ENCODE measurements at regions not wholly inside any gene's neighbourhood (a gene's known extent, or its start where the extent isn't known, plus 50 kb on each side); places are given as distances from the start of the nearest gene placed in this dataset.

DNA sequence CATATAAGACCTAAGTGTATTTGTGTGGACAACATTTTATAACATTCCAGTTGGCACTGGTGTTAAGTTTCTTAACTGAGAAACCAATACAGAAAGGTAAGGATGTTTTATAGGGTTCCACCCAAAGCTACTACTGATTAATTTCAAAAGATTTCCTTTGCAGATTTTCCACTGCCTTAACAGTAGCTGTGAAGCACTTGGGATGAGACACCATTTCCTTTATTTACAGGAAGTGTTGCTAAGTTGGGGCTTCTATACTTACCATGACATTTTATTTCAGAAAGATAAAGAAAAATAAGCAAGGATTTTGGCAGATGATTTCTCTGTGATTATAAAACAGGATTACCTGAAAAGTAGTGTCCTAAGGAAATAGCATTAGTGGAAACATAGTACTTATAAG is 234.3 kb downstream of the CALCRL start:
- no peaks in the 10 kb centered on the region for H3K9me3 ChIP-seq (replicated peaks; ENCODE audit: control insufficient read depth, insufficient read depth, low read depth, low read length)
- H3K4me2 ChIP-seq (ENCODE audit: insufficient read depth, low read length), result no peak overlapping the region
- H3K27me3 ChIP-seq (ENCODE audit: control insufficient read depth in 2 of 2, insufficient read depth in 2 of 2, low read length in 2 of 2), result no peaks in the 10 kb centered on the region
- no peak overlapping the region for H3K4me3 ChIP-seq
- no peak for DNase-seq (ENCODE audit: extremely low read depth in 1 of 4, low spot score in 3 of 4)
- H3K36me3 ChIP-seq (ENCODE audit: control insufficient read depth, insufficient read depth, low read length), result no peaks in the 10 kb centered on the region
- no peaks in the 10 kb centered on the region for H3K9me1 ChIP-seq (ENCODE audit: control insufficient read depth, insufficient read depth, low read length)
- ATAC-seq, result no peak
- no peak overlapping the region for H3K27ac ChIP-seq (ENCODE audit: extremely low read depth, low read depth, low read length)
- no TSS peak for BruUV-seq (replicated peaks)
- no peak for FAIRE-seq
- CTCF ChIA-PET (ENCODE audit: low intra/inter-chr PET ratio), result interaction anchor here (0.6 kb wide), 1 partner anchor 367 kb away, joined by 6 read pairs; no protein-coding TSS in a partner anchor
- POLR2A ChIA-PET, result no interaction called here
- H3K9ac ChIP-seq (ENCODE audit: insufficient read depth in 1 of 2, low read depth in 2 of 2, low read length in 2 of 2), result no peak overlapping the region
- no peak overlapping the region for H2AFZ ChIP-seq (ENCODE audit: low read depth, low read length)
- no peaks in the 10 kb centered on the region for H3K79me2 ChIP-seq (ENCODE audit: control insufficient read depth, insufficient read depth, low read length)
- intact Hi-C loops (cut with micrococcal nuclease), result no loop called here
- H3K4me1 ChIP-seq (replicated peaks in 1 of 2; ENCODE audit: control insufficient read depth in 2 of 2, insufficient read depth in 2 of 2, low read length in 2 of 2), result peaks cover 0 to 5% of the 10 kb centered on the region in 2 experiments; a peak in 2 of 5 replicates
- H4K20me1 ChIP-seq (replicated peaks; ENCODE audit: control insufficient read depth, insufficient read depth, low read length), result no peaks in the 10 kb centered on the region
- in situ Hi-C loops (cut with MboI), result no loop called here
- no peak for TF ChIP-seq NR4A1 (CRISPR knock-in tag; IDR thresholded peaks at IDR 0.05)
- TF ChIP-seq NR4A1 (tag; IDR thresholded peaks at IDR 0.05), result no peak
- TF ChIP-seq ZNF444 (CRISPR knock-in tag; IDR thresholded peaks at IDR 0.05), result no peak

DNA sequence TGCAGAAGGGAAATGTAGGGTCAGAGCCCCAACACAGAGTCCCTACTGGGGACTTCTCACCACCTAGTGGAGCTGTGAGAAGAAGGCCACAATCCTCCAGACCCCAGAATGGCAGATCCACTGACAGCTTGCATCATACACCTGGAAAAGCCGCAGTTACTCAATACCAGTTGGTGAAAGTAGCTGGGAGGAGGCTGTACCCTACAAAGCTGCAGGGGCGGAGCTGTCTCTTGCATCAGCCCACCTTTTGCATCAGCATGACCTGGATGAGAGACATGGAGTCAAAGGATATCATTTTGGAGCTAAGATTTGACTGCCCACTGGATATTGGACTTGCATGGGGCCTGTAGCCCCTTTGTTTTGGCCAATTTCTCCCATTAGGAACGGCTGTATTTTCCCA is 237.3 kb downstream of the CALCRL start:
- 4% methylated on average over 3 of the region's 3 CpGs for WGBS (ENCODE audit: insufficient coverage, low coverage, missing lambda C conversion rate)
- TF ChIP-seq CEBPG (CRISPR knock-in tag; IDR thresholded peaks at IDR 0.05), result no peak
- TF ChIP-seq CEBPG (tag; conservative IDR thresholded peaks at IDR 0.05 in 1 of 2, IDR thresholded peaks at IDR 0.05 in 1 of 2), result peak; percentile 19 to 37; a peak in 1 of 4 replicates
- TF ChIP-seq, protein P1, sequence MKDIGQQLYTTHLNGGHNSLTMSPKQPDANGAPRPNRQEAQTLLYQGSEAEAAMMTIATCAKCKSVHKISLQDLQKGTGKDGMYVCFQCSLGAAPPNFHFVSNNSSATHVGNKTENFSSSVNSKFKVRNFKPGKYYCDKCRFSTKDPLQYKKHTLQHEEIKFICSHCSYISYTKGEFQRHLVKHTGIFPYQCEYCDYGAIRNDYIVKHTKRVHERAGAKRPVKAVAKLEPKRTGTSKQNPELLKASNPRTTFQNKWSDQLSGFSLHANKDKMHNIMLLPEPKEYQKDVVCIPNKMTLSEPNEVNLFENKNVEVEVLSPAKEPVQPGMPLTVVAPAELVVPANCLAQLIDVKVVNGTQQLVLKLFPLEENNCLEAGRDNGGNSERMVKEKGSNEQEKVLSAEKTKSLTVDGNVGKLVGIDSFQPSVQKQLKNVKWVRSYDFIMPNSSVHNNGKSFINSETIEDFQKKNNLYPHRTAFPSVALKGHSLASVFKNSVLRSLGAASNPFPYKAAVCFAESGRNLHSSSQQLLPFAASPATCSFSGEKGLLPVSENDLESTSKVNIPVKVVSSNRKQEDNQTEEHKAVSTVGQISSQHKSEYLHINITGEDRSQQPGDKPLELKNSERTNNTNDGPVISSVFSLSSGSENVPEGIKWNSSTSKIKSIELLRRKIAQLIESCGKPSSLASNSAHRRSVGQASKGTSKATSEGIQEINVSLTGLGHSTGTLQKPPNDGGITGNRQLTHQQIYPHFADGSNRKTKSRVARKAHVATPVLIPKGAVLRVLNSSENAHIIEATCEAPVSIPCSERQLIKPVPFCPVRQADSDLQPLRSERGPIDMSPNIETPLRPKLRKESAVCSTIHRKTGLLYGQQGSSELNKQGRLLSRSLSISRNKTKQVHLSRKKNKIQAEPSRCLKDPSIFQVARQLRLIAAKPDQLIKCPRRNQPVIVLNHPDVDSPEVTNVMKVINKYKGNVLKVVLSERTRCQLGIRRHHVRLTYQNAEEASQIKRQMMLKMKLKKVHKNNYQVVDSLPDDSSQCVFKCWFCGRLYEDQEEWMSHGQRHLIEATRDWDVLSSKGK (CRISPR knock-in tag; IDR thresholded peaks at IDR 0.05), result no peak
- TF ChIP-seq, protein P2, sequence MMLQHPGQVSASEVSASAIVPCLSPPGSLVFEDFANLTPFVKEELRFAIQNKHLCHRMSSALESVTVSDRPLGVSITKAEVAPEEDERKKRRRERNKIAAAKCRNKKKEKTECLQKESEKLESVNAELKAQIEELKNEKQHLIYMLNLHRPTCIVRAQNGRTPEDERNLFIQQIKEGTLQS (IDR thresholded peaks at IDR 0.05), result peak; percentile 54
- TF ChIP-seq, protein P2 (CRISPR knock-in tag; conservative IDR thresholded peaks at IDR 0.05), result no peak
- in situ Hi-C loops (cut with MboI), result no loop called here

More for the DNA sequence above, 237.3 kb downstream of the CALCRL start:
- Histone ChIP-seq H4K20me1 (replicated peaks; ENCODE audit: control insufficient read depth, insufficient read depth, low read length) (no peaks in the 10 kb centered on the region), H3K9me3 (replicated peaks; ENCODE audit: control insufficient read depth, insufficient read depth, low read depth, low read length) (no peaks in the 10 kb centered on the region), H3K36me3 (ENCODE audit: control insufficient read depth, insufficient read depth, low read length) (no peaks in the 10 kb centered on the region), H3K9me1 (ENCODE audit: control insufficient read depth, insufficient read depth, low read length) (no peaks in the 10 kb centered on the region), H3K9ac (ENCODE audit: insufficient read depth in 1 of 2, low read depth in 2 of 2, low read length in 2 of 2) (no peak overlapping the region), H3K4me2 (ENCODE audit: insufficient read depth, low read length) (no peak overlapping the region), H3K27ac (ENCODE audit: extremely low read depth, low read depth, low read length) (no peak overlapping the region), H3K4me1 (replicated peaks in 1 of 2; ENCODE audit: control insufficient read depth in 2 of 2, insufficient read depth in 2 of 2, low read length in 2 of 2) (no peaks in the 10 kb centered on the region), H2AFZ (ENCODE audit: low read depth, low read length) (no peak overlapping the region), H3K79me2 (ENCODE audit: control insufficient read depth, insufficient read depth, low read length) (no peaks in the 10 kb centered on the region), H3K27me3 (ENCODE audit: control insufficient read depth in 2 of 2, insufficient read depth in 2 of 2, low read length in 2 of 2) (no peaks in the 10 kb centered on the region), H3K4me3 (no peak overlapping the region)
- ChIA-PET POLR2A (no interaction called here), CTCF (ENCODE audit: low intra/inter-chr PET ratio) (no interaction called here)
- intact Hi-C loops (cut with micrococcal nuclease), result no loop called here
- no peak for FAIRE-seq
- ATAC-seq, result peak; percentile 60; the same call in 2 of the 3 replicates
- no TSS peak for BruUV-seq (replicated peaks)
- no peak for DNase-seq (ENCODE audit: extremely low read depth in 1 of 4, low spot score in 3 of 4)

Measured in K562 (cell line).